SU-DHL-6 (cell line): ENCODE measurements at regions not wholly inside any gene's neighbourhood (a gene's known extent, or its start where the extent isn't known, plus 50 kb on each side); places are given as distances from the start of the nearest gene placed in this dataset.

Experiments used
- H2AFZ ChIP-seq: fragments of 200-600 bp; sonication (generic); 2 replicates; pipeline ENCODE4 v1.6.1; 2014; ENCODE audit warnings: low read depth, mild to moderate bottlenecking, moderate library complexity, mixed read lengths, antibody characterized with exemption, low read length; ENCODE audit not compliant: severe bottlenecking
- H3F3A ChIP-seq: fragments of 200-600 bp; shearing (Covaris generic); 2 replicates; pipeline ENCODE4 v1.6.0; 2016; ENCODE audit warnings: antibody characterized with exemption, mild to moderate bottlenecking; ENCODE audit not compliant: insufficient read depth
- H3K27ac ChIP-seq: fragments of 200-600 bp; sonication (generic); 2 replicates; pipeline ENCODE4 v1.5.1; 2016; ENCODE audit warnings: low read depth, mild to moderate bottlenecking, low read length, moderate library complexity, mixed read lengths
- H3K27me3 ChIP-seq: fragments of 200-600 bp; sonication (generic), shearing (Covaris generic); 2 replicates; pipeline ENCODE4 v1.6.0; 2014; ENCODE audit warnings: mild to moderate bottlenecking, low read length
- H3K36me3 ChIP-seq: fragments of 200-600 bp; sonication (generic); 2 replicates; pipeline ENCODE4 v1.6.1; 2014; ENCODE audit warnings: mild to moderate bottlenecking, low read length, mixed read lengths
- H3K4me2 ChIP-seq: fragments of 300-600, 200-600 bp; shearing (Covaris generic), sonication (generic); 2 replicates; pipeline ENCODE4 v1.6.0; 2014; ENCODE audit warnings: low read length, low read depth, mild to moderate bottlenecking; ENCODE audit not compliant: poor library complexity, severe bottlenecking
- H3K4me3 ChIP-seq: fragments of 200-600 bp; sonication (generic); 2 replicates; pipeline ENCODE4 v1.5.1; 2014; ENCODE audit warnings: antibody characterized with exemption, low read length, mild to moderate bottlenecking, mixed read lengths; ENCODE audit not compliant: insufficient read depth, poor library complexity, severe bottlenecking
- H3K79me2 ChIP-seq: fragments of 200-600 bp; sonication (generic); 2 replicates; pipeline ENCODE4 v1.6.1; 2014; ENCODE audit warnings: mild to moderate bottlenecking, low read length, moderate library complexity; ENCODE audit not compliant: insufficient read depth
- H3K9ac ChIP-seq: fragments of 200-600 bp; sonication (generic); 2 replicates; pipeline ENCODE4 v1.7.0; 2014; ENCODE audit warnings: mild to moderate bottlenecking, low read length
- H3K9me2 ChIP-seq: fragments of 200-600 bp; sonication (generic); replicated peaks from 2 replicates; pipeline ENCODE4 v1.6.1; 2014; ENCODE audit warnings: low read length; ENCODE audit not compliant: insufficient read depth
- H3K9me3 ChIP-seq: fragments of 200-600 bp; sonication (generic); 2 replicates; pipeline ENCODE4 v1.6.1; 2014; ENCODE audit warnings: low read length, mixed read lengths; ENCODE audit not compliant: insufficient read depth
- H4K20me1 ChIP-seq: fragments of 200-600 bp; sonication (generic); 2 replicates; pipeline ENCODE4 v1.6.1; 2014; ENCODE audit warnings: low read depth, mild to moderate bottlenecking, antibody characterized with exemption, low read length, moderate library complexity, mixed read lengths
- EZH2phosphoT487 ChIP-seq: fragments of 200-600 bp; sonication (generic), shearing (Covaris generic); conservative IDR thresholded peaks from 2 replicates; pipeline ENCODE4 v1.6.1; 2018; ENCODE audit warnings: mild to moderate bottlenecking, antibody characterized with exemption, low read length, moderate library complexity, mixed read lengths
- TF ChIP-seq, protein P1 (sequence below): fragments of 200-600 bp; sonication (generic); IDR thresholded peaks from one replicate; pipeline ENCODE4 v1.5.1; 2017; ENCODE audit warnings: antibody characterized with exemption, mild to moderate bottlenecking, low read length, moderate library complexity; ENCODE audit not compliant: insufficient read depth, poor library complexity, severe bottlenecking

DNA sequence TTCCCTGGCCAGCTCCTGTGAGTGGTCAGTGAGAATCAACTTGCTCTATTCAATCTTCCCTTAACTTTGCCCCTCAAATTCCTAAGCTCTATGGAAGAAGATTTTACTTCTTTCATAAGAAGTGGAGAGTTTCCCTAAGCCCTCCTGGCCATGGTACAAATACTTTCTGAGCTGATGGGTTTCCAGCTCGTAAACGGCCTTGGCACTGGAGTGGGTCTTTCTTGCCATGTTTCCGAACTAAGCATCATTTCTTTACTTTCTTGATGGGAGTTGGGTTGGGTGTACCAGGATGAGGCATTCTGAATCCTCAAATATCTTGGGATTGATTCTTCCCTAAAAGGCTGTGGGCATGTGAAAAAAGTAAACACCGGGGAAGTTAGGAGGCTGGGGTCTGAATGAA lies 72.5 kb downstream of the ACKR3 start:
- no peak overlapping the region for H3K27ac ChIP-seq
- H3K4me2 ChIP-seq = no peak overlapping the region
- no peaks in the 10 kb centered on the region for H4K20me1 ChIP-seq
- H3K4me3 ChIP-seq = no peak overlapping the region
- no peaks in the 10 kb centered on the region for H3K27me3 ChIP-seq
- TF ChIP-seq, protein P1, sequence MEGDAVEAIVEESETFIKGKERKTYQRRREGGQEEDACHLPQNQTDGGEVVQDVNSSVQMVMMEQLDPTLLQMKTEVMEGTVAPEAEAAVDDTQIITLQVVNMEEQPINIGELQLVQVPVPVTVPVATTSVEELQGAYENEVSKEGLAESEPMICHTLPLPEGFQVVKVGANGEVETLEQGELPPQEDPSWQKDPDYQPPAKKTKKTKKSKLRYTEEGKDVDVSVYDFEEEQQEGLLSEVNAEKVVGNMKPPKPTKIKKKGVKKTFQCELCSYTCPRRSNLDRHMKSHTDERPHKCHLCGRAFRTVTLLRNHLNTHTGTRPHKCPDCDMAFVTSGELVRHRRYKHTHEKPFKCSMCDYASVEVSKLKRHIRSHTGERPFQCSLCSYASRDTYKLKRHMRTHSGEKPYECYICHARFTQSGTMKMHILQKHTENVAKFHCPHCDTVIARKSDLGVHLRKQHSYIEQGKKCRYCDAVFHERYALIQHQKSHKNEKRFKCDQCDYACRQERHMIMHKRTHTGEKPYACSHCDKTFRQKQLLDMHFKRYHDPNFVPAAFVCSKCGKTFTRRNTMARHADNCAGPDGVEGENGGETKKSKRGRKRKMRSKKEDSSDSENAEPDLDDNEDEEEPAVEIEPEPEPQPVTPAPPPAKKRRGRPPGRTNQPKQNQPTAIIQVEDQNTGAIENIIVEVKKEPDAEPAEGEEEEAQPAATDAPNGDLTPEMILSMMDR = no peak
- TF ChIP-seq EZH2phosphoT487 = no peak
- no peak overlapping the region for H2AFZ ChIP-seq
- no peaks in the 10 kb centered on the region for H3K79me2 ChIP-seq
- H3K9me3 ChIP-seq = no peaks in the 10 kb centered on the region
- H3F3A ChIP-seq = no peaks in the 10 kb centered on the region
- H3K36me3 ChIP-seq = no peaks in the 10 kb centered on the region
- H3K9me2 ChIP-seq = no peaks in the 10 kb centered on the region
- H3K9ac ChIP-seq = no peak overlapping the region

GRCh38 chr2:236642584-236643291 lies 73.1 kb downstream of the ACKR3 start:
- Histone ChIP-seq H3K9me3 (no peaks in the 10 kb centered on the region), H3K79me2 (no peaks in the 10 kb centered on the region), H3K27me3 (no peaks in the 10 kb centered on the region), H4K20me1 (no peaks in the 10 kb centered on the region), H3F3A (no peaks in the 10 kb centered on the region), H3K9me2 (no peaks in the 10 kb centered on the region), H3K4me3 (no peak overlapping the region), H3K36me3 (no peaks in the 10 kb centered on the region), H2AFZ (no peak overlapping the region), H3K9ac (no peak overlapping the region), H3K27ac (no peak overlapping the region), H3K4me2 (no peak overlapping the region)
- TF ChIP-seq, protein P1 = no peak
- no peak for TF ChIP-seq EZH2phosphoT487

GRCh38 chr2:236643480-236643879 lies 73.9 kb downstream of the ACKR3 start:
- Histone ChIP-seq H3K27ac (no peak overlapping the region), H3K9ac (no peak overlapping the region)

More at GRCh38 chr2:236643480-236643879, 73.9 kb downstream of the ACKR3 start:
- Histone ChIP-seq H3F3A (no peaks in the 10 kb centered on the region), H3K79me2 (no peaks in the 10 kb centered on the region), H4K20me1 (no peaks in the 10 kb centered on the region), H3K9me3 (no peaks in the 10 kb centered on the region), H3K9me2 (no peaks in the 10 kb centered on the region), H3K27me3 (no peaks in the 10 kb centered on the region), H2AFZ (no peak overlapping the region), H3K4me2 (no peak overlapping the region), H3K36me3 (no peaks in the 10 kb centered on the region), H3K4me3 (no peak overlapping the region)
- TF ChIP-seq EZH2phosphoT487 = no peak
- TF ChIP-seq, protein P1 = no peak
